Glutamatergic neuron (in vitro differentiated cells): ENCODE measurements at regions not wholly inside any gene's neighbourhood (a gene's known extent, or its start where the extent isn't known, plus 50 kb on each side); places are given as distances from the start of the nearest gene placed in this dataset.

Source experiments
- DNase-seq: peaks from one replicate; pipeline ENCODE4 v3.0.0; 2022
- H3K27ac Mint-ChIP-seq: one replicate; pipeline ENCODE4 v1.8.0; 2020; ENCODE audit warnings: mild to moderate bottlenecking, mixed read lengths, inconsistent platforms; ENCODE audit not compliant: unreplicated experiment
- H3K27me3 Mint-ChIP-seq: one replicate; pipeline ENCODE4 v1.8.0; 2020; ENCODE audit warnings: mild to moderate bottlenecking, moderate library complexity, mixed read lengths, inconsistent platforms; ENCODE audit not compliant: unreplicated experiment
- H3K36me3 Mint-ChIP-seq: one replicate; pipeline ENCODE4 v1.8.0; 2020; ENCODE audit warnings: mild to moderate bottlenecking, mixed read lengths, inconsistent platforms; ENCODE audit not compliant: unreplicated experiment
- H3K4me1 Mint-ChIP-seq: one replicate; pipeline ENCODE4 v1.8.0; 2020; ENCODE audit warnings: mild to moderate bottlenecking, low read depth, mixed read lengths, inconsistent platforms; ENCODE audit not compliant: unreplicated experiment
- H3K4me3 Mint-ChIP-seq: one replicate; pipeline ENCODE4 v1.8.0; 2020; ENCODE audit warnings: mild to moderate bottlenecking, mixed read lengths, inconsistent platforms; ENCODE audit not compliant: unreplicated experiment
- H3K9me3 Mint-ChIP-seq: one replicate; pipeline ENCODE4 v1.8.0; 2020; ENCODE audit warnings: mild to moderate bottlenecking, moderate library complexity, mixed read lengths, inconsistent platforms; ENCODE audit not compliant: unreplicated experiment
- TF ChIP-seq, protein P1 (sequence below): fragments of 200-600 bp; sonication (generic); IDR thresholded peaks from one replicate; pipeline ENCODE4 v1.5.0; 2021; ENCODE audit not compliant: partially characterized antibody, unreplicated experiment

DNA sequence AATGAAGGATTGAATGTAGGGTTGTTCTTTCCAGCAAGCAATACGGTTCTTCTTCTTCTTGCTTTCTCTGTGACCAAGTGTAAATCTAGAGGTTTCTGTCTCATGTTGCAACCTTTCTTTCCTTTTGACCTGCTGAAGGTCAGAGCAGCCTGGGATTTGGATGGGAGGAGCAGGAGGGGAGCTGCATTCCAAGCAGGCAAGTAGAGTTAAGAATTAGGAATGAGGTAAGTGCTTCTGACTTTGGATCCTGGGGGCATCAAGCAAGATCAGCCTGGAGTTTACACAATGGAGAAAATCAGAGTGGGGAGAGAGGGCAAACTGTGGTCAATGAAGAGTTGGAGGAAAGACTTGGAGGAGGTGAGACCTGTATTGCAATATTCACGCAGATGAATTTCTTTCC, 225.6 kb upstream of the ZBED5 start:
- no peak for DNase-seq
- Mint-ChIP-seq H3K4me3 (no peak overlapping the region), H3K27ac (no peak overlapping the region), H3K4me1 (no peaks in the 10 kb centered on the region), H3K36me3 (no peaks in the 10 kb centered on the region), H3K9me3 (peaks cover 1% of the 10 kb centered on the region), H3K27me3 (peaks cover 5% of the 10 kb centered on the region)
- TF ChIP-seq, protein P1, sequence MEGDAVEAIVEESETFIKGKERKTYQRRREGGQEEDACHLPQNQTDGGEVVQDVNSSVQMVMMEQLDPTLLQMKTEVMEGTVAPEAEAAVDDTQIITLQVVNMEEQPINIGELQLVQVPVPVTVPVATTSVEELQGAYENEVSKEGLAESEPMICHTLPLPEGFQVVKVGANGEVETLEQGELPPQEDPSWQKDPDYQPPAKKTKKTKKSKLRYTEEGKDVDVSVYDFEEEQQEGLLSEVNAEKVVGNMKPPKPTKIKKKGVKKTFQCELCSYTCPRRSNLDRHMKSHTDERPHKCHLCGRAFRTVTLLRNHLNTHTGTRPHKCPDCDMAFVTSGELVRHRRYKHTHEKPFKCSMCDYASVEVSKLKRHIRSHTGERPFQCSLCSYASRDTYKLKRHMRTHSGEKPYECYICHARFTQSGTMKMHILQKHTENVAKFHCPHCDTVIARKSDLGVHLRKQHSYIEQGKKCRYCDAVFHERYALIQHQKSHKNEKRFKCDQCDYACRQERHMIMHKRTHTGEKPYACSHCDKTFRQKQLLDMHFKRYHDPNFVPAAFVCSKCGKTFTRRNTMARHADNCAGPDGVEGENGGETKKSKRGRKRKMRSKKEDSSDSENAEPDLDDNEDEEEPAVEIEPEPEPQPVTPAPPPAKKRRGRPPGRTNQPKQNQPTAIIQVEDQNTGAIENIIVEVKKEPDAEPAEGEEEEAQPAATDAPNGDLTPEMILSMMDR: no peak

DNA sequence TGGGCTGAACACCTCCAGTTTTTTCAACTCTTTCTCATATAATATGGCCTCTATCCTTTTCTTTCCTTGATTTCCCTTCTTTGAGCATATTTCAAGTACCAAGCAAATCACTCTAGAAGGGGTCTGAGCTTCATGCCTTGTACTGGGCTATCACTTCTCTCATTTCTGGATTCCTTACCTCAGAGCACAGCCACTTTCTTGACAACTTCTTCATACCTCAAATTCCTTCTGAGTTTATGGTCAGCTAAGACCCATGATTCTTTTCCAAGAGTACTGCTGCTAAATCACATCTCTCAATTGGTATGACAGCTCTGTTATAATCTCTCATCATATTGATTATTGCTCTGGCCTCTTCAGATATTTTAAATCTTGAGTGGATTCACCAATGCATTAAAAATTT, 224.8 kb upstream of the ZBED5 start:
- Mint-ChIP-seq H3K36me3 (no peaks in the 10 kb centered on the region), H3K9me3 (peaks cover 2% of the 10 kb centered on the region), H3K4me3 (no peak overlapping the region), H3K27ac (no peak overlapping the region), H3K27me3 (peaks cover 5% of the 10 kb centered on the region), H3K4me1 (no peaks in the 10 kb centered on the region)
- TF ChIP-seq, protein P1: no peak
- no peak for DNase-seq

DNA sequence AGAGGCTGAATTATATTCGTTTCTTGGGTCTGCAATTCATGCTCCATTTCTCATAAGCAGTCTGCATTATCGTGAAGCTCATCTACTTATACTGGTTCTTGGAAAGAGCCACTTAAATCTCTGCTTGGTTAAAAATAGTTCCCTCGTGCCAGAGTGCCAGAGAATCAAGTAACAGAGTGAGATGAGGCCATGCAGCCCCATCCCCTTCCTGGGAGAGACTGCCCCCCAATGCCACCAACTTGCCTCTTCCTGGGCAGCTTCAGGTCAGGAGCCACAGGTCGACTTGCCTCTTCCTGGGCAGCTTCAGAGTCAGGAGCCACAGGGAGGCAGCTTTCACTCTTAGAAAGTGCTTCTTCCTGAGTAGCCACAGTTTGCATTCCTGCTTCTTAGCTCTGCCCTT, 223.9 kb upstream of the ZBED5 start:
- DNase-seq: no peak
- TF ChIP-seq, protein P1: no peak
- Mint-ChIP-seq H3K27me3 (peaks cover 7% of the 10 kb centered on the region), H3K4me1 (peaks cover 2% of the 10 kb centered on the region), H3K9me3 (peaks cover 2% of the 10 kb centered on the region), H3K27ac (no peak overlapping the region), H3K36me3 (no peaks in the 10 kb centered on the region), H3K4me3 (no peak overlapping the region)

DNA sequence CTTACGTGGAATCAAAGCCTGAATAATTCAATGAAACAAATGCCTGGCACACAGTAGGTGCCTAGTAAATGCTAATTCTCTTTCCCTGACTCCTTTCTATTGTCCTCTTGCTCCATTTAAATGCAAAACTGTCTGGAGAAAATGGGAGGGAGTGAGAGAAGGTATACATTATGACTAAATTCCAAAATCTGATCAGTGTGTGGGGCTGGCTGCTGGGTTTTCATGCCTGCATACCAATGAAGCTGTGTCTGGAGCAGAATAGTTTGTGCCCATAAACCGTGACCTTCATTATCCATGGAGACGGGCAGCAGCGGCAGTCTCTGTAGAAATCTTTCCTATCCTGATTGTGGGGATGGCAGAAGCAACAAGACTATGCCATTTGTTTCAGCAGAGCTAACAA, 223.4 kb upstream of the ZBED5 start:
- H3K36me3 Mint-ChIP-seq: no peaks in the 10 kb centered on the region
- H3K4me3 Mint-ChIP-seq: no peak overlapping the region
- no peak overlapping the region for H3K27ac Mint-ChIP-seq
- H3K27me3 Mint-ChIP-seq: peaks cover 7% of the 10 kb centered on the region
- DNase-seq: no peak
- TF ChIP-seq, protein P1: no peak
- peaks cover 2% of the 10 kb centered on the region for H3K9me3 Mint-ChIP-seq
- peaks cover 2% of the 10 kb centered on the region for H3K4me1 Mint-ChIP-seq

DNA sequence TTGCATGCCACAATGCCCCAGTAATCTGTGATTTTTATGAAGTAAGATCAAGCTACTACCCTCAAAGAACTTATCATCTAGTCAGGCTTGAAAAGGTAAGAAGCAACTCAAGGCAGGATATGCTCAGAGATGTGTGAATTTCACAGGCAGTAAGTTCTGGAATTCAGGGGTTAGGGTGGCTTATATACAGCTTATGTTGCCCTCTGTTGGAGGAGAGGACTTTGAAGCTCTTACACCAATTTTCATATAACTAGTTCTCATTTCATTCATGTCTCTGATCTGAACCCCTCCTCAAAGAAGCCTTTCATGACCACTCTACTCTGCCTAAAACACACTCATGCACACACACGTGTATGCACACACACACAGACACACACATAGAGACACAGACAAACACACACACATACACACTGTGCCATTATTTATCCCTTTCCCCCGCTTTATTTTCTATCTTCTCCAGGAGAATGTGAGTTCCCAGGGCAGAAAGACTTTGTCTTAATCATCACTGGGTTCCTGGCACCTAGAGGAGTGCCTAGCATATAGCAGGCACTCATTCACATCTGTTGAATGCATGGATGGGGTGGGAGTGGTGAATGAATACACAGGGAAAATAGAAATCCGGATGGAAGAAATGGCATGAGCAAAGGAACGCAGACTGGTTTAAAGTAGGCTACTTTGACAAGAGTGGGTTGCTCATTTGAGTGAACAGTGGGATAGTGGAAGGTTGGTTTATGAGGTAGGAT, 220.7 kb upstream of the ZBED5 start:
- Mint-ChIP-seq H3K4me1 (peaks cover 10% of the 10 kb centered on the region), H3K27ac (no peak overlapping the region), H3K9me3 (peaks cover 10% of the 10 kb centered on the region), H3K4me3 (no peak overlapping the region), H3K36me3 (no peaks in the 10 kb centered on the region), H3K27me3 (peaks cover 6% of the 10 kb centered on the region)
- TF ChIP-seq, protein P1: no peak
- DNase-seq: no peak
